Mammary epithelial cell (primary cell): ENCODE measurements at regions not wholly inside any gene's neighbourhood (a gene's known extent, or its start where the extent isn't known, plus 50 kb on each side); places are given as distances from the start of the nearest gene placed in this dataset.

Experiments used
- EZH2 ChIP-seq: IDR thresholded peaks from 2 replicates; pipeline ENCODE4 v1.6.1; 2012; ENCODE audit warnings: low read length, inconsistent platforms, borderline replicate concordance
- TF ChIP-seq, protein P1 (sequence below), 2 donors: IDR thresholded peaks in 1 of 2; conservative IDR thresholded peaks in 1 of 2; 2 replicates each; pipeline ENCODE4 v1.5.1; 2011 to 2012; ENCODE audit warnings: inconsistent platforms in 2 of 2, low read length in 2 of 2, mild to moderate bottlenecking in 2 of 2, control low read depth in 1 of 2, low read depth in 1 of 2; ENCODE audit not compliant: insufficient read depth in 1 of 2; ENCODE audit errors: extremely low read depth in 1 of 2

GRCh38 chr18:22817844-22818243 is 115.3 kb upstream of the RBBP8 start:
- TF ChIP-seq, protein P1, sequence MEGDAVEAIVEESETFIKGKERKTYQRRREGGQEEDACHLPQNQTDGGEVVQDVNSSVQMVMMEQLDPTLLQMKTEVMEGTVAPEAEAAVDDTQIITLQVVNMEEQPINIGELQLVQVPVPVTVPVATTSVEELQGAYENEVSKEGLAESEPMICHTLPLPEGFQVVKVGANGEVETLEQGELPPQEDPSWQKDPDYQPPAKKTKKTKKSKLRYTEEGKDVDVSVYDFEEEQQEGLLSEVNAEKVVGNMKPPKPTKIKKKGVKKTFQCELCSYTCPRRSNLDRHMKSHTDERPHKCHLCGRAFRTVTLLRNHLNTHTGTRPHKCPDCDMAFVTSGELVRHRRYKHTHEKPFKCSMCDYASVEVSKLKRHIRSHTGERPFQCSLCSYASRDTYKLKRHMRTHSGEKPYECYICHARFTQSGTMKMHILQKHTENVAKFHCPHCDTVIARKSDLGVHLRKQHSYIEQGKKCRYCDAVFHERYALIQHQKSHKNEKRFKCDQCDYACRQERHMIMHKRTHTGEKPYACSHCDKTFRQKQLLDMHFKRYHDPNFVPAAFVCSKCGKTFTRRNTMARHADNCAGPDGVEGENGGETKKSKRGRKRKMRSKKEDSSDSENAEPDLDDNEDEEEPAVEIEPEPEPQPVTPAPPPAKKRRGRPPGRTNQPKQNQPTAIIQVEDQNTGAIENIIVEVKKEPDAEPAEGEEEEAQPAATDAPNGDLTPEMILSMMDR (conservative IDR thresholded peaks at IDR 0.05 in 1 of 2, IDR thresholded peaks at IDR 0.05 in 1 of 2; ENCODE audit: extremely low read depth in 1 of 2, insufficient read depth in 1 of 2, low read depth in 1 of 2, low read length in 2 of 2), result no peak
- no peak for TF ChIP-seq EZH2
